GM10248 (cell line): ENCODE measurements at regions not wholly inside any gene's neighbourhood (a gene's known extent, or its start where the extent isn't known, plus 50 kb on each side); places are given as distances from the start of the nearest gene placed in this dataset.

Source experiments
- CTCF ChIA-PET: fragments of 300-600 bp; sonication (Branson Sonifier 250); formaldehyde crosslinking; extraction: SDS; loops from one replicate; lab custom pipeline; 2021; ENCODE audit warnings: antibody characterized with exemption; lab: Yijun Ruan, JAX
- POLR2A ChIA-PET: fragments of 350-650 bp; sonication (Branson Sonifier 250); formaldehyde crosslinking; extraction: SDS; loops from one replicate; lab custom pipeline; 2020; ENCODE audit warnings: antibody characterized with exemption; lab: Yijun Ruan, JAX
- DNase-seq: peaks from one replicate; pipeline ENCODE4 v3.0.0; 2012; ENCODE audit errors: extremely low spot score
- CTCF ChIP-seq: IDR thresholded peaks from 2 replicates; pipeline ENCODE4 v1.5.1; 2012; ENCODE audit warnings: mild to moderate bottlenecking, low read depth; ENCODE audit errors: extremely low read depth, missing control alignments, control extremely low read depth

DNA sequence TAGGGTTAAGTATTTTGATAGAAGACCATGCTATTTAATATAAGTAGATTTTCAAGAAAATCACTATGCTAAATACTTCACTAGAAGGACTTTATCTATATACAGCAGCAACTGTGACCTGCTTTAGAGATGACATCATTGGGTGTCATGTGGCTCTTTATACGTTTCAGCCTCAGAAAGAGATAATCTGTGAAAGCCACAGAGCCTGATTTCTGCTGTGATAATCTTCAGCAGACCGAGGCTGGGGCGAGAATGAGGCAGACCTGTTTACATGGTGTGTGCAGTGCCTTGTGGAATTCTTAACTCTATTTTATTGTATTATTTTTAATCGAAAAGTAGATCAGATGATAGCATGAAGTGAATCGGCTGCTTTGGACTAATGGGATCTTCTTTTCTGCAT, 471.2 kb downstream of the MFSD1 start:
- no peak for TF ChIP-seq CTCF
- DNase-seq = no peak
- ChIA-PET POLR2A (no interaction called here), CTCF (no interaction called here)

GRCh38 chr3:159273608-159274007, 471.8 kb downstream of the MFSD1 start:
- ChIA-PET POLR2A (no interaction called here), CTCF (interaction anchor here (0.6 to 1.0 kb wide), 2 partner anchors 14 to 19 kb away, joined by 3 read pairs; no protein-coding TSS in a partner anchor)
- DNase-seq = no peak
- TF ChIP-seq CTCF = no peak

GRCh38 chr3:159275741-159276140, 473.9 kb downstream of the MFSD1 start:
- TF ChIP-seq CTCF = no peak
- DNase-seq = no peak
- ChIA-PET POLR2A (no interaction called here), CTCF (no interaction called here)

DNA sequence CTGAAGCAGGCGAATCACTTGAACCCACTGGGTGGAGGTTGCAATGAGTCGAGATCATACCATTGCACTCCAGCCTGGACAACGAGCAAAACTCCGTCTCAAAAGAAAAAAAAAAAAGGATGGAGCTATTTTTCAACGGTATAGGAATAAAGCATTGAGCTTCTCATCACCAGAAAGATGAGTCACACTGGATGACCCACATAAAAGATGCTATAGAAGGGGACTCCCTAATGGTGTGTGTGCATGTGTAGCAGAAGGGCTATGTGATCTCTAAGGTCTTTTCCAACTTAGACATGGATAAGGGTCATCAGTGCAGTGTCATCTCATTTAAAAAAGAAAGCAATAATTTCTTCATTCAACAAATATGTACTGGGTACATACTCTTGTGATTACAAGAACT, 476.0 kb downstream of the MFSD1 start:
- ChIA-PET CTCF (interaction anchor here (1.2 to 1.9 kb wide), 3 partner anchors 9 to 18 kb away, joined by 4 to 6 read pairs (median 5); no protein-coding TSS in a partner anchor), POLR2A (no interaction called here)
- no peak for TF ChIP-seq CTCF
- no peak for DNase-seq

GRCh38 chr3:159280386-159281191, 478.7 kb downstream of the MFSD1 start:
- POLR2A ChIA-PET = no interaction called here
- no peak for DNase-seq
- TF ChIP-seq CTCF = no peak
- CTCF ChIA-PET = interaction anchor here (1.0 to 2.3 kb wide), 4 partner anchors 12 to 20 kb away, joined by 3 to 11 read pairs (median 3); no protein-coding TSS in a partner anchor

- no peak for TF ChIP-seq CTCF
- CTCF ChIA-PET = no interaction called here
- POLR2A ChIA-PET = no interaction called here
- DNase-seq = no peak
Measured at GRCh38 chr3:159293493-159293892, 491.6 kb downstream of the MFSD1 start.
